Fibroblast of pulmonary artery (primary cell): ENCODE measurements at regions not wholly inside any gene's neighbourhood (a gene's known extent, or its start where the extent isn't known, plus 50 kb on each side); places are given as distances from the start of the nearest gene placed in this dataset.

ENCODE experiments used
- DNase-seq: peaks from one replicate; pipeline ENCODE4 v3.0.0-alpha.2; 2010; ENCODE audit warnings: low read depth
- H3K4me3 ChIP-seq: replicated peaks from 2 replicates; pipeline ENCODE4 v1.5.1; 2011; ENCODE audit warnings: low read depth, mild to moderate bottlenecking, control low read depth, low read length, moderate library complexity
- CTCF ChIP-seq: IDR thresholded peaks from 2 replicates; pipeline ENCODE4 v1.5.1; 2011; ENCODE audit warnings: mild to moderate bottlenecking, control low read depth, low read length, inconsistent platforms; ENCODE audit errors: missing control alignments

- H3K4me3 ChIP-seq: no peak overlapping the region
- no peak for TF ChIP-seq CTCF
- DNase-seq: no peak
Observed at GRCh38 chr12:107957459-107957858, 171.6 kb upstream of the WSCD2 start.

GRCh38 chr12:107963635-107964034, 165.5 kb upstream of the WSCD2 start:
- TF ChIP-seq CTCF: no peak
- H3K4me3 ChIP-seq: no peak overlapping the region
- no peak for DNase-seq

- no peak for DNase-seq
- TF ChIP-seq CTCF: no peak
- H3K4me3 ChIP-seq: no peak overlapping the region
Observed at GRCh38 chr12:107967170-107967569, 161.9 kb upstream of the WSCD2 start.

GRCh38 chr12:107973950-107974349, 155.1 kb upstream of the WSCD2 start:
- no peak for TF ChIP-seq CTCF

GRCh38 chr12:107976331-107976730, 152.8 kb upstream of the WSCD2 start:
- H3K4me3 ChIP-seq: no peak overlapping the region
- DNase-seq: no peak
- no peak for TF ChIP-seq CTCF

More at GRCh38 chr12:107973950-107974349, 155.1 kb upstream of the WSCD2 start:
- no peak overlapping the region for H3K4me3 ChIP-seq
- DNase-seq: no peak

GRCh38 chr12:107978201-107978600, 150.9 kb upstream of the WSCD2 start:
- TF ChIP-seq CTCF: no peak
- no peak overlapping the region for H3K4me3 ChIP-seq
- DNase-seq: no peak

- no peak for DNase-seq
- no peak for TF ChIP-seq CTCF
Observed at GRCh38 chr12:107978641-107979040, 150.4 kb upstream of the WSCD2 start.

More at GRCh38 chr12:107978641-107979040, 150.4 kb upstream of the WSCD2 start:
- H3K4me3 ChIP-seq: no peak overlapping the region
